G401 (cell line): ENCODE measurements at regions not wholly inside any gene's neighbourhood (a gene's known extent, or its start where the extent isn't known, plus 50 kb on each side); places are given as distances from the start of the nearest gene placed in this dataset.

ENCODE experiments used
- DNase-seq: peaks from one replicate; pipeline ENCODE4 v3.0.0-alpha.2; 2015; ENCODE audit warnings: low spot score
- in situ Hi-C: cut with HindIII; loops from 2 replicates; pipeline ENCODE4 v1.10.0; 2016; ENCODE audit warnings: low sequenced_read_pairs, mixed read lengths

DNA sequence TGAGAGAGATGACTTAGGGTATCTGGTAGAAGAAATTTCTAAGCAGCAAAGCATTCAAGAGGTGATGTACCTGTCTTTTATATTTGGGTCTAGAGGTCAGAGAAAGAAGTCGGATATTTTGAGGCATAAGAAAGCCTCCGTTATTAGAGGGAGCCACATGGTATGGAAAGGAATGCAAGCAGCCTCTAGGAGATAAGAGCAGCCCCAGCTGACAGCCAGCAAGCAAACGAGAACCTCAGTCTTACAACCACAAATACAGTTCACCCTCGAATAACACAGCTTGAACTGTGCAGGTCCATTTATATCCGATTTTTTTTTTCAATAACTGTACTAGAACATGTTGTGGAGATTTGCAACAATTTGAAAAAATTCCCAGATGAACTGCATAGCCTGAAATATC is 190.7 kb upstream of the VGLL2 start:
- in situ Hi-C loops: no loop called here

DNA sequence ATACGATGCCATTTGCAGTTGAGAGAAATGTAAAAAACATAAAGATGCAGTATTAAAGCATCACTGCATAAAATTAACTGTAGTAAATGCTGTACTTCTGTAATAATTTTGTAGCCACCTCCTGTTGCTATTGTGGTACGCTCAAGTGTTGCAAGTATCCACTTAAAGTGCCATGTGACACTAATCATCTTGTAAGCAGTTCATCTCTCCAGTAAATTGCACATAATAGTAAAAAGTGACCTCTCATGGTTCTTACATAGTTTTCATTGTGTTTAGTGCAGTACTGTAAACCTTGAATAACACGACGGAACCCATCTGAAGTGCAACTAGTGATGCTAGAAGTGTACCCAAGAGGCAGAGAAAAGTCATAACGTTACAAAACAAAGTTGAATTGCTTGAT is 190.1 kb upstream of the VGLL2 start:
- in situ Hi-C loops: no loop called here

More for the DNA sequence above, 190.7 kb upstream of the VGLL2 start:
- DNase-seq: no peak

DNA sequence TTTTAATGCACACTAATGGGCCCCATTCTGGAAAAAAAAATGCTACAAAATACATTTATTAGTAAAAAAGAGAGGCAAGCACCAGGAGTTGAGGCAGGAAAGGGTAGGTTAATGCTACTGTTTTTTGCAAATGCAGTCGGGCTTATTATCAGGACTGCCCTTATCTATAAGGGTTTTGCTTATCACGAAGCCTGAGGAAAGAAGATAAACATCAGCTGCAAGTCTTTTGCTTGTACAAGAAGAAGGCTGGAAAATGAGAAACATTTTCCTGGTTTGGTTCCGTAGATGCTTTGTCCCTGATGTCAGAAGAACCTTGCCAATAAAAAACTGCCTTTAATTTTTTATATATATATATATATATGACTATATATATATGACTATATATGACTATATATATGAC is 189.3 kb upstream of the VGLL2 start:
- in situ Hi-C loops: no loop called here
- no peak for DNase-seq

More for the DNA sequence above, 190.1 kb upstream of the VGLL2 start:
- no peak for DNase-seq

DNA sequence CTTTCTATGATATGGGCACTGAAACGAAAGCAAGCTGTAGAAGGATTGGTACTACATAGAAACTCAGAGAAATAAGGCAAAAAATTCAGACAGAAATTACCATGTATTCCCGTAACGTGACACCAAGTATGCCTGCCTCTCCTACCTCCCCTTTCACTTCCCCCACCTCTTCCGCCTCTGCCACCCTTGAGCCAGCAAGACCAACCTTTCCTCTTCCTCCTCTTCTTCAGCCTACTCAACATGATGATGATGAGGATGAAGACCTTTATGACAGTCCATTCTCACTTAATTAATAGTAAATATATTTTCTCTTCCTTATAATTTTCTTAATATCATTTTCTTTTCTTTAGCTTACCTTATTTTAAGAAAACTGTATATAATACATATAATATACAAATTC is 188.1 kb upstream of the VGLL2 start:
- in situ Hi-C loops: no loop called here
- DNase-seq: no peak

DNA sequence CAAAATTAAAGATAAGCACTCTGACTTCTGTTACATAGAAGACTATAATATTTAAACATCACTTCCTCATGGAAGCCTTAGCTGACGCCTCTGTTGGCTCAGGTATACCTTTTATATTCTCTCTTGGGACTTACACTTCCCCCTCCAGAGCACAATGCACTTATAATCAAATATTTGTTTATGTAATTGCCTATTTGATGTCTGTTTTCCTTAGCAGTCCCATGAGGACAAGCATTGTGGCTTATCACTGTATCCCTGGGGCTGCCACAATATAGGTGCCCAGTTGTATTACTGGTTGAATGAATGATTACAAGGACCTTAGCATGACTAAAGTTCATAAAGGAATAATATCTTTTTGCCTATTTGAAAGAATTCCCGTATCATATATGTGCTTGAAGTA is 186.7 kb upstream of the VGLL2 start:
- in situ Hi-C loops: no loop called here
- no peak for DNase-seq

DNA sequence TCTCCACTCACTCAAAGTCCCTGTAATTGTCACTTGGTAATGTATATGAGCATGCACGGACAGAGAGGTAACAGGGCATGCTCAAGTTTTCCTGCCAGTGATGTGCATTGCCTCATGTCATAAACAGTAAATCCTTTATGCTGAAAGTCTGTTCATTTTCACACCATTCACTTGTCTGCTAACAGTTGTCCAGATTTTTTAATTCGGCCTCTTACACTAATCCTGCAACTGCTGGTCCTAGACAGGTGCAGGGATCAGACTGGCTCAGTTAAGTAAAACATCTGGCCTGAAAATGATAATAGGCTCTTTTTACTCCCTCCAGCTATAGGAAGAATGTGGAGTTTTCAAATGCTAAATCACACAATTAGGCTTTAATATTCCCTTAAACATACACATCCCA is 185.4 kb upstream of the VGLL2 start:
- in situ Hi-C loops: no loop called here

DNA sequence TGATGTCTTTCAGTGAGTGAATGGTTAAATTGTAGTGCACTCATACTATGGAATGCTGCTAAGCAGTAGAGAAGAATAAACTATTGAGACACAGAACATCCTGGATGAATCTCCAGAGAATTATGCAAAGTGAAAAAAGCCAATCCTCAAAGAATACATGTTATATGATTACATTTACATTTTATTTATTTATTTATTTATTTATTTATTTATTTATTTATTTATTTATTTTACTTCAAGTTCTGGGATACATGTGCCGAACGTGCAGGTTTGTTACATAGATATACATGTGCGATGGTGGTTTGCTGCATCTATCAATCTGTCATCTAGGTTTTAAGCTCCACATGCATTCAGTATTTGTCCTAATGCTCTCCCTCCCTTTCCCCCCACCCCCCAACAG is 175.8 kb upstream of the VGLL2 start:
- no peak for DNase-seq
- in situ Hi-C loops: no loop called here

More for the DNA sequence above, 185.4 kb upstream of the VGLL2 start:
- DNase-seq: no peak

DNA sequence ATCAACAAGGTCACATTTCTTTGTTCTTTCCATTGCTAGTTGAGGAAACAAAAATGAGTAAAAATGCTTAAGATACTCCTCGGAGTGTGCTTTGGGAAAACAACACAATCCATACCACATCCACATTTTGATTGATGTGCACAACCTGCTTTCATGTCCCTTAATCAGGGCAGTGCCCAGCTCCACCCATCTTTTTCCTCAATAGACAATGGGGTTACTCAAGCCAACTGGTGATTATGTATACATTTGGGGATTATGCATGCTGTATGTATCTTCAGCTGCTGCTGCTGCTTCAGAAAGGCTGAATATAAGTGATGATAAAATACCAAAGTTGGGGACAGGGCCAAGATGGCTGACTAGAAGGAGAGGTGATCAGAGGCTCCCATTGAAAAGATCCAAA is 155.2 kb upstream of the VGLL2 start:
- no peak for DNase-seq
- in situ Hi-C loops: no loop called here

DNA sequence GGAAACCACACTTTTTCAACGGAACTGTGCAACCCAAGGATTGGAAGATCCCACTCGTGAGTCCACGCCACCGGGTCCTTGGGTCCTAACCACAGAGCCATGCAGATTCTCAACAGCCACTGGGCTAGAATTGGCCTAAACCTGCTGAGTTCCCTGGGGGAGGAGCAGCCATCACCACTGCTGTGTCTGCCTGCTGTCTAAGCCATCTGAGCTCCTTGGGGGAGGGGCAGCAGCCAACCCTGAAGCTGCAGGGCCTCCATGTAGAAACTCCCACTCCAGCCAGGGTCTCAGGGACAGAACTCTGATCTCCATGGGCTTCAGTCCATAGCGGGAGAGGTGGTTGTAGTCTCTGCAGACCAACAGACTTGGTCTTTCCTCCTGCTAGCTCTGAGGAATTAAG is 154.6 kb upstream of the VGLL2 start:
- in situ Hi-C loops: no loop called here
- DNase-seq: no peak

DNA sequence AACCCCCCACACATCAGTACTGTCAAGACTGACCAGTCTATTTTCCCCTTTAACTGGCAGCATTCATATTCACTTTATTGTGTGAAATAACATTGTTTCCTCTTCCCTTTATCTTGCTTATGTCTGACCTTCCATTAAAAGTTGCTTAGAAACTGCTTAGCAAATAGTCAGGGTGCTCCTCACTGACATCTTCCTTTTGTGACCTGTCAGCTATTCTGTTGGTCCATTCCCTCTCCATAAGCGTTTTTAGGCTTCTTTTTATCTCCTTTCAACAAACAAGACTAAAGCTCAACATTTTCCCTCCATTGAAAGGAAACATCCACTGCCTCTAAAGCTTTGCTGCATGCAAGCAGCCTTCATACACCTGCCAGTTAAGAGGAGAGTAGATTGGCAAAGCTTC is 147.7 kb upstream of the VGLL2 start:
- no peak for DNase-seq
- in situ Hi-C loops: no loop called here

DNA sequence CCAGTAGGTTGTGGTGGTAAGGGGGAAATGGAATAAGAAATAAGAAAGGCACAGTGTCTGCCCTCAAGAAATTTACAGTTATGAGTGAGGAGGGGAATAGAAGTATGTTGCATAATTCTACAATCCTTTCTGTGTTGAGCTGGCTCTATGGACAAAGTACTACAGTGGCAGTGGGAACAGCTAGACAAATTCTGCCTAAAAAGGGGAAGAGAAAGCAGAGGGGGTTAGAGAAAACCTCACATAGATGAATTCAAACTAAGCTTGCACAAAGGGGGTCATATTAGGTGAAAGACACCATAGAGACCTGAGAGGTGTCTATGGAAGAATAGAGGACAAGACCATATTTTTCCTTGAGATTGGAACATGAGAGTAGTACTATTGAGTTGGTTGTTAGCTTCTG is 146.9 kb upstream of the VGLL2 start:
- DNase-seq: no peak
- in situ Hi-C loops: no loop called here

DNA sequence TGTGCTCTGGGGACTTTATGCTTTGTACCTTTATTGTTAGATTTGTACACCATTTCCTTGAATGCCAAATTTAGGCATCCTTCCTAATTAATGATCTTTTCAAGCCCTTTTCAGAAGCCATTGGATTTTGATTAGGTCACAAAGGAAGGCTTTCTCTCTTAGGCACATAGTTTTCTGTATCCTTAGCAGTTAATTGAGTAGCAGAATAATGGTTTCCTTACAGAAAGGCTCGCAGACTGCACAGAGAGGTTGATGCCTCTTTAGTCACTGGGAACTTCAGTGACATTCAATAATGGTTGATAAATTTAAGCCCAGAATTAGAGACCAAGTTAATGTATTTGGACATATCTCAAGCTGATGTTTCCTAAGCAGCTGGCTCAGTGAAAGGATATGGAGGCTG is 139.1 kb upstream of the VGLL2 start:
- in situ Hi-C loops: no loop called here
- no peak for DNase-seq

DNA sequence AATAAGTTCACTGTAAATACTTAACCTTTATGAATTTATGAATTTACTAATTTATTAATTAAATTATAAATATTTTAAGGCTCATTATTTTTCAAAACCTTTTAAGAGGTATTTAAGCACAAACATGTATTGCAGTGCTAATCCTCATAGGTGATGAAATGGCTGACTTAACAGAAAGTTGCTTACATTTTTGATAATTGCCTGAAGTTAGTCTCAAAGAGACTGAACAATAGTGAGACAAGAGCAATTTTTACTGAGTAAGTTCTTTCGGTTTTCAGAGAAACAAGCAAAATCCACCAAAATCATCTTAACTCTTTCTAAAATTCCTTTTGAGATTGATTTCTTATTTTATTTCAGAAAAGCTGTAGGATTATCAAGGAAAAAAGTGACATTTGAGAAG is 137.3 kb upstream of the VGLL2 start:
- no peak for DNase-seq
- in situ Hi-C loops: no loop called here

DNA sequence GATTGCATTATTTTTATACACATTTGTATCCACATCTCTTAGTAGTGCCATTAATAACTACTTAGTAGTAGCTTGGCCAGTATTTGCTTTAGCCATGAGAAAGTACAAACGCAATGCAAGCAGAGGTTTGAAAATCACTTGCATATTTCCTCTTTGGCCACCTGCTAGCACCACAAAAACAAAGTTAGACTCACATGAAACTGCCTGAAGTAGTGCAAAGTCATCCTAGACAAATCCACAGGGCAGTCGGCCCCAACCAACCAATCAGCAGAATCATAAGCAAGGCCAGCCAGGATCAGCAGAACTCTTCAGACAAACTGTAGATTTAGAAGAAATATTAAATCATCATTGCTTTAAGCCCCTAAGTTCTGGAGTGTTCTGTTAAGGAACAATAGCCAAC is 135.2 kb upstream of the VGLL2 start:
- DNase-seq: no peak
- in situ Hi-C loops: no loop called here

DNA sequence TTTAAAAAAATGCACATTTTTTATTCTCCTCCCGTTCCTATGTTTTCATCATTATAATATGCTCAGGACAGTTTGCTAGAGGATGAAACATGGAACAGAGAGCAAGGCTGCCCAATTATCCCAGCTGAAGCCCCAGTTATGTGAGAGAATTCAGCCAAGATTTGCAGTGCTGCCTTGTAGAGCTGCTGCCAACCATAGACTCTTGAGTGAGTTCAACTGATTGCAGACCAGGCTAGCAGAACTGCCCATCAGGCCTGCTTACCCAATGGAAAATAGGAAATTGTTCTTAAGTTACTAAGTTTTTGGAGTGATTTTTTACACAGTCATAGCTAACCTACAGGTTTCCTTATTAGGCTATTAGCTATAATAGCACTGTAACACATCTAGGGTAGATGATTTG is 128.7 kb upstream of the VGLL2 start:
- DNase-seq: no peak
- in situ Hi-C loops: no loop called here

DNA sequence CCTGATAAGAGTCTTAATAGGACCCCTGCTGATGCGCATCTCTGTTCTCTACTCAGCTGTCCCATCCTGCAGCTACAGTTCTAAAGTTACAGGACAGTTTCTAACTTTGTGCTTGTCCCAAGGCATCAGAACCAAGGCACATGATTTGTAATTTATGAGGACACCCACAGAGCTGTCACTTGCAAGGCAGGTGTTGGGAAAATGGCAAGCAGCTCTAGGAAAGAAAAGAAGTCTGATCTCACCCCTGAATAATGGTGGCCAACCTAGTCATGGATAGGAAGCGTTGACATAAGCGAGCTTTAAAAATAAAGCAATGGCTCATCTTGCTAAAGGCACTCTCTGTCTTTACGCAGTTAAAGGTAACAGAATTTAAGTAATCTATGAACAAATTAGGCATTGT is 127.6 kb upstream of the VGLL2 start:
- in situ Hi-C loops: no loop called here
- DNase-seq: no peak

DNA sequence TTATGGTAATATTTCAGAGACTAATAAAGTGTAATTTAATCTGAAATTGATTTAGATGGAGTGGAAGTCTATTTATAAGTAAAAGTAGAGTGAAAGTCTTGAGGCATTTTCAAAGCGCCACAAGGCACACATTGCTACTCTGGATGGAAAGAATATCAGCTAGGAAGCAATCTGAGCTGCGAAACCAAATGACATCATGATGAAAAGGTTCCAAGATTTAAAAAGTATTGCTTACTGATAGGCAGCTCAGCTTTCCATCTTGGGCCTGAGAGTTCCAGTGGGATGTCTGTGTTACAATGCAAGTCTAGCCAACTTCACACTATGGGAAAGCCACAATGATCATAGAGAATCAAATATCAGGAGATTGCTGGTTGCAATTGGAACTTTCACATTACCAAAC is 126.9 kb upstream of the VGLL2 start:
- in situ Hi-C loops: no loop called here
- no peak for DNase-seq

DNA sequence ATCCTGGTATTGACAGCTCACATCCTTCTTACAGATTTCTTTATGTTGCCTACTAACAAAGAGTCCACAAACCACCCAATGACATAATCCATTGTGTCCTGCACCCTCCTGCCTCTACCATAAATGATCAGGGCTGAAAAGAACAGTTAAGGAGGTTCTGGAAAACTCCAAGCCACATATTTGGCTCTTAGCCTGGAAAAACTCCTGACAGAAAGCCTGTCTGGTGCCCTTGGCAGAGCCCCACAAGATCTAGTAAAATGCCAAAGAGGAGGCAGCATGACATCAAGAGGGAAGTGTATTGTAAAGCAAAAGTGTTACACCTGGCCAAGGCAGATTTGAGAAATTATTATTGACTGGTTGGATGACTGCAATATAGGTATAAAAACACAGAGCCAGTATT is 126.4 kb upstream of the VGLL2 start:
- DNase-seq: no peak

DNA sequence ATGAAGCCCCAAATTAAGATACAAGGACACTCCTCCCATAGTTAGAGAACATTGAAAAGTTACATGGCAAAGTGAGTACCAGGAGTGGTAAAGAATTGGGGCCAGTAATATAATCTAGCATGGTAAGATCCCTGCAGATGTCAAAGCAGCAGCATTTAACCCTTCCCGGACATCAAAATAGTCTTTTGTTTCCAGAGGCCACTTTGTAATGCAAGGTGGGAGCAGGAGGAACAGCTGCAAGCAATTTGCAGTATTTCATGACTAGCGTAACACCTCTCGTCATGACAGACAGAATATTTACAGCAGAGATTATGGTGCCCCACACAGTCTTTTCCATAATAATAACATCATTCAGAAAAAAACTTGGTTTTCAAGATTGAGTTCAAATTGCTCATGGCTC is 123.2 kb upstream of the VGLL2 start:
- in situ Hi-C loops: no loop called here
- no peak for DNase-seq

More for the DNA sequence above, 126.4 kb upstream of the VGLL2 start:
- in situ Hi-C loops: no loop called here

DNA sequence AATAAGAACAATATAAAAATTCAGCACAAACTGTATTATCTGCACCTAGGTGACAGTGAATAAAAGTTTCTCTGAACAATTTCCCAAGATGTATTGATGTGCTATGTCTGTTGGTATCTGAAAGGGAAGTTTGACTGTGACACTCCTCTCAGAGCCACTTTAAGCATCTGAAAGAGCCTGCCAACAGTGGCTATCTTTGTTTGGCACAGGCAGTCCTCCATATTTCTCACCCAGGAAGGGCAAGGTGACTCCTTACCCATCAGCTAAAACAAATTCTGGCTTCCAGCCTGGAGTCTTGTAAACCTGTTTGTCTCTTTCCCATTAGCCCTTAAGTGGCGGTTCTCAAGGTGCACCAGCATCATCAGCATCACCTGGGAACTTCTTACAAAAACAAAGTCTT is 122.4 kb upstream of the VGLL2 start:
- in situ Hi-C loops: no loop called here
- DNase-seq: no peak

DNA sequence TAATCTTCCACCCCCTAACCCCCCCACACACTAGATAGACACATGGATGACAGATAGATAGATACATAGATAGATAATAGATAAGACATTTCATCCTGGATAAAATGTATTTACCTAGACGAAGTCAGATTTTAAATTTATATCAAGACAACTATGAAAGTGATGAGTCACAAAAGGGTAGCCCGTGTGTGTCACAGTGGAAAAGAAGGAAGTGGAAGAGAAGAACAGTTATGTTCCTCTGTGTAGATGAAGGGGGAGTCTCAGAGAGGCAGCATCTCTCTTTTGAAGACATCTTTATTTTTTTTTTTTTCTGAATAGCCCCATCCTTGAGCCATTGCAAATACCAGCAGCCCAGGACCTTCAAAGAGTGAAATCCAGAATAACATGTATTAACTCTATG is 121.7 kb upstream of the VGLL2 start:
- in situ Hi-C loops: no loop called here
- DNase-seq: no peak

DNA sequence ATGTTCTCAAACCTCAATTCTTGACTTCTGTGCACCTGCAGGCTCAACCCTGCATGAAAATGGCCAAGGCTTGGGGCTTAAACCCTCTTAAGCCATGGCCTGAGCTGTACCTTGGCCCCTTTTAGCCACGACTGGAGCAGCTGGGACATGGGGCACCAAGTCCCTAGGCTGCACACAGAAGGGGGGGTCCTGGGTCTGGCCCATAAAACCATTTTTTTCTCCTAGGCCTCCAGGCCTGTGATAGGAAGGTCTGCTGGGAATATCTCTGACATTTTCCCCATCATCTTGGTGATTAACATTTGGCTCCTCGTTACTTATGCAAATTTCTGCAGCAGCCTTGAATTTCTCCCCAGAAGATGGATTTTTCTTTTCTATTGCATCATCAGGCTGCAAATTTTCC is 119.4 kb upstream of the VGLL2 start:
- in situ Hi-C loops: no loop called here
- no peak for DNase-seq
